ENCODE measurements at regions not wholly inside any gene's neighbourhood (a gene's known extent, or its start where the extent isn't known, plus 50 kb on each side); places are given as distances from the start of the nearest gene placed in this dataset.

DNA sequence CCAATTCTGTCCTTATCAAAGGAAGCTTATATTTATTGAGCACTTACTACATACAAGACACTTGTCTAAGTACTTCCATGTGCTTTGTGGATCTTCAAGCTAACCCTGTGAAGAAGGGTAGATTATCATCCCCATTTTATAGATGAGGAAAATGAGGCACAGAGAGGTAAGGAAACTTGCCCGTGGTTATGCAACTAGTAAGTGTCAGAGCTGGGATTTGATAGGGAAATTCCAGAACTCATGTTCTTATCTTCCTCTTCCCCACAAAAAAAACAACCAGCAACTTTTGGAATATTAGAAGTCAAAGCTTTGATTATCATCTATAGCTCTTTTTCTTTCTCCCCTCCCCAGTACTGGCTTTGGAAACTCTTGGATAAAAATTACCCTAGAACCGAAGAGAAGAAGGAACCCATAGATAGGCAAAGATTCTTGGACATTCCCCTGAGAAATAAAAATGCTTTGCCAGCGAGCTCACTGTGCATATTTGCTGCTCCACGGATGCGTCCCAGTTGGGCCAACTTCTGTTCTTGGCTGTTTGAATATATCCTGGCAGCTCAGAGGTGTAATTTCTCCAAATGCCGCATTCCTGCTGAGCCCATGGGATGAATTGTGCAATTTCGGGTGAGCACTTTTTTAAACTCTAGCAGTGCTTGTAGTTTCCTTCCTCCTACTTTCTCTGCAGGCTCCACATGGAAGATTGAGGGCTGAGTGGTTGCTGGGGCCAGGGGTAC is 591.5 kb upstream of the CFAP20DC start:
- TF ChIP-seq FOXP2 (optimal IDR thresholded peaks at IDR 0.05; ENCODE audit: borderline replicate concordance, extremely low read depth, extremely low read length, insufficient read depth) (no peak), SIN3A (IDR thresholded peaks at IDR 0.05; ENCODE audit: borderline replicate concordance, insufficient read depth, low read length) (no peak)
- TF ChIP-seq, protein P1, sequence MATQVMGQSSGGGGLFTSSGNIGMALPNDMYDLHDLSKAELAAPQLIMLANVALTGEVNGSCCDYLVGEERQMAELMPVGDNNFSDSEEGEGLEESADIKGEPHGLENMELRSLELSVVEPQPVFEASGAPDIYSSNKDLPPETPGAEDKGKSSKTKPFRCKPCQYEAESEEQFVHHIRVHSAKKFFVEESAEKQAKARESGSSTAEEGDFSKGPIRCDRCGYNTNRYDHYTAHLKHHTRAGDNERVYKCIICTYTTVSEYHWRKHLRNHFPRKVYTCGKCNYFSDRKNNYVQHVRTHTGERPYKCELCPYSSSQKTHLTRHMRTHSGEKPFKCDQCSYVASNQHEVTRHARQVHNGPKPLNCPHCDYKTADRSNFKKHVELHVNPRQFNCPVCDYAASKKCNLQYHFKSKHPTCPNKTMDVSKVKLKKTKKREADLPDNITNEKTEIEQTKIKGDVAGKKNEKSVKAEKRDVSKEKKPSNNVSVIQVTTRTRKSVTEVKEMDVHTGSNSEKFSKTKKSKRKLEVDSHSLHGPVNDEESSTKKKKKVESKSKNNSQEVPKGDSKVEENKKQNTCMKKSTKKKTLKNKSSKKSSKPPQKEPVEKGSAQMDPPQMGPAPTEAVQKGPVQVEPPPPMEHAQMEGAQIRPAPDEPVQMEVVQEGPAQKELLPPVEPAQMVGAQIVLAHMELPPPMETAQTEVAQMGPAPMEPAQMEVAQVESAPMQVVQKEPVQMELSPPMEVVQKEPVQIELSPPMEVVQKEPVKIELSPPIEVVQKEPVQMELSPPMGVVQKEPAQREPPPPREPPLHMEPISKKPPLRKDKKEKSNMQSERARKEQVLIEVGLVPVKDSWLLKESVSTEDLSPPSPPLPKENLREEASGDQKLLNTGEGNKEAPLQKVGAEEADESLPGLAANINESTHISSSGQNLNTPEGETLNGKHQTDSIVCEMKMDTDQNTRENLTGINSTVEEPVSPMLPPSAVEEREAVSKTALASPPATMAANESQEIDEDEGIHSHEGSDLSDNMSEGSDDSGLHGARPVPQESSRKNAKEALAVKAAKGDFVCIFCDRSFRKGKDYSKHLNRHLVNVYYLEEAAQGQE (IDR thresholded peaks at IDR 0.05; ENCODE audit: insufficient read depth in 1 of 2, low read depth in 2 of 2, low read length in 2 of 2): no peak

- TF ChIP-seq POLR2AphosphoS5 (IDR thresholded peaks at IDR 0.05; ENCODE audit: low read depth, low read length) (no peak), TAF1 (IDR thresholded peaks at IDR 0.05; ENCODE audit: borderline replicate concordance, insufficient read depth, low read length) (no peak)
Observed at GRCh38 chr3:59632760-59633573, 583.1 kb upstream of the CFAP20DC start.

DNA sequence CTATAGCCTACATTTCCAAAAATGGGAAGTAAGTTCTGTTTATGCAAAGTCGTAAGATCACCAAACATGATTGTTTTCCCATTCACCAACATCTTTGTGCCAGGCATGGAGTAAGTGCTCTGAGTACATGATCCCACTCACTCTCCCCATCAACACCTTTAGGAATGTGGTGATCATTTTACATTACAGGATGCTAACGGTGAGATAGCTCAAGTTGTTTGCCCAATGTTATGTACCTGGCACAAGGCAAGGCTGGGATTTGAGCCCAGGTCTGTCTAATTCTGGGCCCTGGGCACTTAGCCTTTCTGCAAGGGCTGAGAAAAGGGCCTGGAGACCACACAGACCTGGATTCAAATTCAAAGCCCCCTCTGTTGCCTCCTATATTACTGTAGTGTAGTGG is 581.7 kb upstream of the CFAP20DC start:
- TF ChIP-seq, protein P1 (IDR thresholded peaks at IDR 0.05; ENCODE audit: insufficient read depth in 1 of 2, low read depth in 2 of 2, low read length in 2 of 2): no peak
- no peak for TF ChIP-seq TAF1 (IDR thresholded peaks at IDR 0.05; ENCODE audit: borderline replicate concordance, insufficient read depth, low read length)
- TF ChIP-seq SIN3A (IDR thresholded peaks at IDR 0.05; ENCODE audit: borderline replicate concordance, insufficient read depth, low read length): no peak
- no peak for TF ChIP-seq POLR2AphosphoS5 (IDR thresholded peaks at IDR 0.05; ENCODE audit: low read depth, low read length)
- TF ChIP-seq FOXP2 (optimal IDR thresholded peaks at IDR 0.05; ENCODE audit: borderline replicate concordance, extremely low read depth, extremely low read length, insufficient read depth): no peak

- TF ChIP-seq TAF1 (IDR thresholded peaks at IDR 0.05; ENCODE audit: borderline replicate concordance, insufficient read depth, low read length): no peak
- TF ChIP-seq, protein P1 (IDR thresholded peaks at IDR 0.05; ENCODE audit: insufficient read depth in 1 of 2, low read depth in 2 of 2, low read length in 2 of 2): no peak
- no peak for TF ChIP-seq FOXP2 (optimal IDR thresholded peaks at IDR 0.05; ENCODE audit: borderline replicate concordance, extremely low read depth, extremely low read length, insufficient read depth)
- TF ChIP-seq SIN3A (IDR thresholded peaks at IDR 0.05; ENCODE audit: borderline replicate concordance, insufficient read depth, low read length): no peak
- no peak for TF ChIP-seq POLR2AphosphoS5 (IDR thresholded peaks at IDR 0.05; ENCODE audit: low read depth, low read length)
Observed at GRCh38 chr3:59621037-59621436, 571.2 kb upstream of the CFAP20DC start.

DNA sequence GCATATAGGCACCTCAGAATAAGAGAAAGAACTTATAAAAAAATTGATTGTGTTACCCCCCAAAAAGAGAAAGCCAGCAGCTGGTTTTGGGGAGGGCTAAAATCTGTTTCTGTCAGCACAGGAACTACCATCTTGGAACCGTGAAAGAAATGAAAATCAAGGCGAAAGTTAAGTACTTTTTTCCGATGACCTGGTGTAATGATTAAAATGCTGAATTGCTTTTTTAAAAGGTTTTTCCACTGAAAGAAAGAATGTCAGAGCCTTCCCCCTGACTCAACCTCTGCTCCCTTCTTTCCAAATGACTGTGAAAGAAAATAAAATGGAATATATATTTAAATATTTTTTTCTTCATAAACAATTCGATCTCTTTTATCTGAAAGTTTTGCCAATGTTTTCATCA is 570.5 kb upstream of the CFAP20DC start:
- TF ChIP-seq POLR2AphosphoS5 (IDR thresholded peaks at IDR 0.05; ENCODE audit: low read depth, low read length): no peak

- TF ChIP-seq SIN3A (IDR thresholded peaks at IDR 0.05; ENCODE audit: borderline replicate concordance, insufficient read depth, low read length) (no peak), TAF1 (IDR thresholded peaks at IDR 0.05; ENCODE audit: borderline replicate concordance, insufficient read depth, low read length) (no peak), FOXP2 (optimal IDR thresholded peaks at IDR 0.05; ENCODE audit: borderline replicate concordance, extremely low read depth, extremely low read length, insufficient read depth) (no peak), POLR2AphosphoS5 (IDR thresholded peaks at IDR 0.05; ENCODE audit: low read depth, low read length) (no peak)
- TF ChIP-seq, protein P1 (IDR thresholded peaks at IDR 0.05; ENCODE audit: insufficient read depth in 1 of 2, low read depth in 2 of 2, low read length in 2 of 2): no peak
Observed at GRCh38 chr3:59612444-59612715, 562.6 kb upstream of the CFAP20DC start.
